SK-N-MC (cell line): ENCODE measurements at regions not wholly inside any gene's neighbourhood (a gene's known extent, or its start where the extent isn't known, plus 50 kb on each side); places are given as distances from the start of the nearest gene placed in this dataset.

Experiments
- EZH2 ChIP-seq: fragments of 200-600 bp; sonication (generic); IDR thresholded peaks from one replicate; pipeline ENCODE4 v1.6.1; 2017; ENCODE audit warnings: antibody characterized with exemption
- FOXP2 ChIP-seq: optimal IDR thresholded peaks from 2 replicates; pipeline ENCODE3; 2011; ENCODE audit warnings: mild to moderate bottlenecking, moderate library complexity; ENCODE audit not compliant: insufficient read depth; ENCODE audit errors: extremely low read length, control extremely low read depth
- POLR2AphosphoS5 ChIP-seq: IDR thresholded peaks from 2 replicates; pipeline ENCODE4 v1.6.1; 2012; ENCODE audit warnings: mild to moderate bottlenecking, low read depth, low read length, borderline replicate concordance

GRCh38 chr5:171711571-171711970 lies 74.0 kb upstream of the SMIM23 start:
- no peak for TF ChIP-seq EZH2
- TF ChIP-seq POLR2AphosphoS5: no peak
- TF ChIP-seq FOXP2: no peak
